NCI-H1436 treated with DMSO at 0.1 percent for 48 hours (cell line): ENCODE measurements at regions not wholly inside any gene's neighbourhood (a gene's known extent, or its start where the extent isn't known, plus 50 kb on each side); places are given as distances from the start of the nearest gene placed in this dataset.

Source experiments
- DNase-seq: peaks from one replicate; lab custom pipeline; 2025; lab: John Stamatoyannopoulos, UW

- no peak for DNase-seq
Measured at GRCh38 chr2:111219285-111219684, 98.6 kb downstream of the BCL2L11 start.

DNA sequence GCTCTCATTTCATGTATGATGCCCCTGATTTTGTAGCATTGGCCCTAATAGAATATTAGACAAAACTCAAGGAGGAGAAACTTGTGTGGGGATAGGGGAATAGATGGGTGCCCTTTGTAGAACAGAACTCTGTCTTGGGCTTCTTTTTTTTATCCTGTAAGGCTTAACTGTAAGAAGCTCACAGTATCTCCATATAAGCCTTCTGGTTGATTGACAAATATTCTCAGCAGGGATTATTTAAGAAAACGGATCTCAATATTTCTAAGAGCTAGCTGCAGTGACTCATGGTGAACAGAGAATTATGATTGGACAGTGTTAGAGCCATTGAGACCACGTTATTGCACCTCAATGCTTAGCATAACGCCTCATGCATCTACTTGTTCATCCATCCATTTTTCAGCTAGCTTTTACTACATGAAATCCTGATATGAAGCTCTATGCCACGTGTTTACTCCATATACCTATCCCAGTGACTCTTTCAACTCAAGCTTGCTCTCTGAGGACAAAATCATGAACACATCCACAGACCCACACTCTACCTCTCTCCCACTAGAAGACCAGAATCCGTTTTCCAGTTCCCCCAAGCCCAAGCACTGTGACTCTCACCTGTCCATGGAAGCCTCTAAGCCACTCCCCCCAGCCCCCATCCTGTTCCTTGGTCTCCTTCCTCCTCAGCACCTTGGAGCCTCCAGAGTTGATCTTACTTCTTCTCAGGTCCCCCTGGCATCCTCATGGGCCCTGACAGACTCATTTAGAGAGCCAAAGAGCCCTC is 99.2 kb downstream of the BCL2L11 start:
- no peak for DNase-seq

- DNase-seq: no peak
Measured at GRCh38 chr2:111220962-111221361, 100.2 kb downstream of the BCL2L11 start.

- no peak for DNase-seq
Measured at GRCh38 chr2:111221701-111222100, 101.0 kb downstream of the BCL2L11 start.

DNA sequence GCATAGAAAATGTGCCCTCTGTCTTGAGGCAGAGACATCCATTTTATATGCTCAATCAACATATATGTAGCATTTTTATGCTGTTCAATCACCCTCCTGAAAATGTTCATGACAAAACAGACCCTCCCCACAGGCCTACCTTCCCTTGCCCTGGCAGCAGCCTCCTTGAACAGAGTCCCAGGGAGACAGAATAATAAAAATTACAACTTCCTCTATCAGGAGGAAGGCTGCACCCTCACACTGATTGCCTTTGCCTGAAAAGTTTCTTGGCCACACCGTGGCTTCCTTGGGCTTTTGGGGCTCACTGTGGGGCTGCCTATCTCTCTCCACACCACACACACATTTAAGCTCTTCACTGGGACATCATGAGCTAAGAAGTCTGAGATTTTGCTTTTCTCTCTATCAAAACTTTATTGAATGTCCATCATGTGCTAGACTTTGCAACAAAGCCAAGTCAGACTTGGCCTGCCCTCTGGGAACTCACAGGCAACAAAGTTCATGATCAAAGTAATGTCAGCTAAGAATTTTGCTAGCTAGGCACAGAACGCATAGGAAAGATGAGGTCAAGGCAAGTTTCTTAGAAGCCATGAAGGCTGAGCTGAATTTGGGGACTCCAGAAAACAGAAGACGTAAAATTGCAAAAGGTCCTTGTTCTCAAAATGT is 101.6 kb downstream of the BCL2L11 start:
- DNase-seq: no peak

DNA sequence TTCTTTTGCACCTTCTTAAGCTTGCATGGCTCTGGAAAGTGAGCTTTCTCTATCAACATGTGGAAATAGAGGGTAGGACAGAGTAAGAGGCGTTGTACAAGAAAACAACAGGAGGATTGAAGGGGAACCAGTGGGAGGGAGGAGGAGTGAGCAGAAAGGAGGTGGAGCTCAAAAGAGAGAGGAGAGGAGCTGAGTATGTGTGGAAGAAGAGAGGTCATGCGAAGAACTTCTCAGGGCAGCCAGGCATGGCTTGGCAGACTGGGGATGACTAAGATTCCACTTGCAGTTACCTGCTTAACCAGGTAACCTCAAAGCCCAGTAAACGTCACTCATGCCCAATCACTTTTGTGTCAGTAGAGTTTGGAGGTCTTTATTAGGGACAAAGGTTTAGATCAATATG is 105.1 kb downstream of the BCL2L11 start:
- DNase-seq: no peak

GRCh38 chr2:111226876-111227700 is 106.4 kb downstream of the BCL2L11 start:
- no peak for DNase-seq

GRCh38 chr2:111227716-111228141 is 107.0 kb downstream of the BCL2L11 start:
- no peak for DNase-seq

GRCh38 chr2:111231532-111232252 is 111.0 kb downstream of the BCL2L11 start:
- no peak for DNase-seq

GRCh38 chr2:111235192-111236015 is 114.7 kb downstream of the BCL2L11 start:
- DNase-seq: no peak

GRCh38 chr2:111236025-111236424 is 115.3 kb downstream of the BCL2L11 start:
- DNase-seq: no peak

DNA sequence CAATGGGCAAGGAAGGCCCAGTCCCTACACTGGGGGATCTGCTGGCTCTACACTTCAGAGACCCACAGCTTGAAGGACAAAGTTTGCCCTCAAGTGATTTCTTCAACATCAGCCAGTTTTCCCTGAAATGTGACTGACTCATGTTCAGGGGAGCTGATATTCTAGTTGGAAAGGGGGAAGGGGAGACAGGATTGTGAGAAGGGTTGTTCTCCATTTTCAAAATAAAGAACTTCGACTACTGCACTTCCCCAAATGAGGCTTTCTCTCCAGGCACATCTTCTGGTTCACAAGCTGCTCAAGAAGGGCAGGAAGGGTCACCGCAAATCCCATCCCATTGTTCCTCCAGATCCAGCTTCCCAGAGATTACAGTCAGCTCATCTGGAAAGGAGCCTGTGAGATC is 117.6 kb downstream of the BCL2L11 start:
- no peak for DNase-seq

DNA sequence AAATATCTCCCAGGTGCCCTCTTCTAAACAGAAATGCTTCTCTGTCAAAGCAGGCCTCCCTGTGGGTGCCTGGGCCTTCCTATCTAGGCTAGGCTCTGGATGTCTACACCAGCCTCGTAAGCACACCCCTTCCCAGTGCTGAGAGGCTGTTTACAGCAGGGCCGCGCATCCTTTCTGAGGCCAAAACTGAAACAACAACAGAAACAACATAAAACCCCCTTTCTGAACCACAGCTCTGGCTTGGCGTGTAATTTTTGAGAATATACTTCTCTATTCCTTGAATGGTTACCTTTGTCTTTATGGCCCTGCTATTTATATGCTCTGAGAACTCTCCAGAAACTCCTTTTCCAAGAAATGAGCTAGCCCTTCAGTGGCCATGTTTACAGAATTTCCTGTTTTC is 118.4 kb downstream of the BCL2L11 start:
- DNase-seq: no peak

- no peak for DNase-seq
Measured at GRCh38 chr2:111239581-111240249, 119.0 kb downstream of the BCL2L11 start.

DNA sequence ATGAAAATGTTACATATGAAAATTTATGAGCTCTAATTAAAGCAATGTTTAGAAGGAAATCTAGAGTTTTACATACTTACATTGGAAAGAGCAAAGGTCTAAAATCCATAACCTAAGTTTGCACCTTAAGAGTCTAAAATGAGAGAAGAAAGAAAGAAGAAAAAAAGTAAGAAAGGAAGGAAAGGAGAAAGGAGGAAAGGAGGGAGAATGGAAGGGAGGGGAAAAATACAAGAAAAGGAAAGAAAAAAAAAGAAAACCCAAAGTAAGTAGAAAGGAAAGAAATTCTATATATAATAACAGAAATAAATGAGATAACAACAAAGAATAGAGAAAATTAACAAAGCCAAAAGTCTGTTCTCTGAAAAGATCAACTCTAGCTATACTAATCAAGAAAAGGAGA is 122.6 kb downstream of the BCL2L11 start:
- no peak for DNase-seq

GRCh38 chr2:111244864-111245263 is 124.2 kb downstream of the BCL2L11 start:
- DNase-seq: no peak

DNA sequence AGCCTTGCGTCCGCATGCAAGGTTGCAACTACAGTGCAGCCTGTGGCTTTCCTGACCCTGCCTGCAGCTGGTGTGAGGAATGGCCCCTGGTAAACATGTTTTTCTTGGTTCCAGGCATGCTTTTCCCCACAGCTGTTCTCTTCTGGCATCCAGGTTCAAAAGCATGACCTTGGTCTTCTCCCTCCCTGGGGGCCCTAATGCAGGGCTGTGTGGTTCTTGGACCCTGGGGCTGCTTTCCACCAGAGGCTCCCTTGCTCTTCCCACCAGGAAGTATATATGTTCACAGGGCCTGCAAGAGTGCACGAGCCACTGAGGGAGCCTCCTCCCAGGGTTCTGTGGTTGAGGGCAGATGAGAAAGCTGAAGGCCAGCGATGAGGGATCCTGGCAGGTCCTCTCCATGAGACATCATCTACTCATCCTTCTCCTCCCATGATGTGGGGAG is 125.9 kb downstream of the BCL2L11 start:
- no peak for DNase-seq

DNA sequence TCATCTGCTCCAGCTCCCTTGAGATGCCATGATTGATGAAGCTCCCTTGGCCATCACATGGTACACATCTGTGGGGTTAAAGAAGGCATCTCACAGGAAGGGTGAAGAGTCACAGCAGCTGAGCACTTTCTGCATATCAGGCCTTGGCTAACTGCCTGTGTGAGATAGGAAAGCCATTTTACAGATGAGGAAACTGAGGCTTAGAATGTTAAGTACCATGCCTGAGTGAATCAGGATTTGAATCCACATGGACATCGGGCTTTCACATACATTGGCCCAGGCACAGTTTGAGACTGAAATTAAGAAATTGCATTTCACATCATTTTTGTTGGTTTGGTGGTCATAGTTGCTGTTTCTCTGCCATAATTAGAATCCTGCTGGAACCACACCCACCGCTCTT is 126.8 kb downstream of the BCL2L11 start:
- DNase-seq: no peak

- DNase-seq: no peak
Measured at GRCh38 chr2:111249806-111250205, 129.1 kb downstream of the BCL2L11 start.

GRCh38 chr2:111250448-111251030 is 129.8 kb downstream of the BCL2L11 start:
- DNase-seq: no peak
